ENCODE measurements at regions not wholly inside any gene's neighbourhood (a gene's known extent, or its start where the extent isn't known, plus 50 kb on each side); places are given as distances from the start of the nearest gene placed in this dataset.

DNA sequence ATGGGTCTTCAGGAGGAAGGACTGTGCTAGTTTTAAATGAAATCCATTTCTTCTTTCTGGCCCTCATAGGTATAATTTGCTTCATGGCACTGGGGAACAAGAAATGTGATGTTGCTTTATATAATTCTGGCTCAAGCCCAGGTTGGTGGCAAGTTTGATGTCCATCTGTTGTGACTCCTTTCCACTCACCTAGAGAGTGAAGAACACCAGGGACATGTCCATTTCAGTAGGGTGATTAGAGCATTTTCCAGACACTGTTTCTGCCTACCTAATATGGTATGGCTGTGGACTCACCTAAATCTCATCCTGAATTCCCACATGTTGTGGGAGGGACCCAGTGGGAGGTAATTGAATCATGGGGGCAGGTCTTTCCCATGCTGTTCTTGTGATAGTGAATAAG is 278.1 kb downstream of the LMX1A start:
- no peak overlapping the region for H3K9ac ChIP-seq (ENCODE audit: insufficient read depth, low read depth, low read length)
- H3K4me3 ChIP-seq (replicated peaks in 1 of 3; ENCODE audit: insufficient read depth in 1 of 3, low read depth in 2 of 3, low read length in 3 of 3), result no peak overlapping the region
- H3K36me3 ChIP-seq (replicated peaks in 1 of 2; ENCODE audit: control insufficient read depth in 1 of 2, insufficient read depth in 2 of 2, low read length in 2 of 2), result no peaks in the 10 kb centered on the region
- no peaks in the 10 kb centered on the region; a peak in 1 of 5 replicates for H3K27me3 ChIP-seq (ENCODE audit: control insufficient read depth in 1 of 2, insufficient read depth in 2 of 2, low read length in 2 of 2)
- ATAC-seq (no peak), DNase-seq (ENCODE audit: low spot score) (no peak), FAIRE-seq (no peak)
- no peak overlapping the region for H2AFZ ChIP-seq (ENCODE audit: low read length)
- H3K79me2 ChIP-seq (ENCODE audit: insufficient read depth, low read length), result no peaks in the 10 kb centered on the region
- TF ChIP-seq, protein P1, sequence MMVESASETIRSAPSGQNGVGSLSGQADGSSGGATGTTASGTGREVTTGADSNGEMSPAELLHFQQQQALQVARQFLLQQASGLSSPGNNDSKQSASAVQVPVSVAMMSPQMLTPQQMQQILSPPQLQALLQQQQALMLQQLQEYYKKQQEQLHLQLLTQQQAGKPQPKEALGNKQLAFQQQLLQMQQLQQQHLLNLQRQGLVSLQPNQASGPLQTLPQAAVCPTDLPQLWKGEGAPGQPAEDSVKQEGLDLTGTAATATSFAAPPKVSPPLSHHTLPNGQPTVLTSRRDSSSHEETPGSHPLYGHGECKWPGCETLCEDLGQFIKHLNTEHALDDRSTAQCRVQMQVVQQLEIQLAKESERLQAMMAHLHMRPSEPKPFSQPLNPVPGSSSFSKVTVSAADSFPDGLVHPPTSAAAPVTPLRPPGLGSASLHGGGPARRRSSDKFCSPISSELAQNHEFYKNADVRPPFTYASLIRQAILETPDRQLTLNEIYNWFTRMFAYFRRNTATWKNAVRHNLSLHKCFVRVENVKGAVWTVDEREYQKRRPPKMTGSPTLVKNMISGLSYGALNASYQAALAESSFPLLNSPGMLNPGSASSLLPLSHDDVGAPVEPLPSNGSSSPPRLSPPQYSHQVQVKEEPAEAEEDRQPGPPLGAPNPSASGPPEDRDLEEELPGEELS (CRISPR knock-in tag; IDR thresholded peaks at IDR 0.05), result no peak
- TF ChIP-seq PAXIP1 (CRISPR knock-in tag; conservative IDR thresholded peaks at IDR 0.05) (no peak), SATB2 (CRISPR knock-in tag; IDR thresholded peaks at IDR 0.05) (no peak), ZNF30 (CRISPR knock-in tag; IDR thresholded peaks at IDR 0.05) (no peak), ARNTL (CRISPR knock-in tag; IDR thresholded peaks at IDR 0.05) (no peak), HDAC1 (CRISPR knock-in tag; IDR thresholded peaks at IDR 0.05) (no peak), ATF7-NPFF (CRISPR knock-in tag; IDR thresholded peaks at IDR 0.05; ENCODE audit: low read depth) (no peak), PTBP1 (IDR thresholded peaks at IDR 0.05; ENCODE audit: low read depth, low read length, poor library complexity, severe bottlenecking) (no peak), TEF (CRISPR knock-in tag; IDR thresholded peaks at IDR 0.05) (no peak)
- TF ChIP-seq, protein P2, sequence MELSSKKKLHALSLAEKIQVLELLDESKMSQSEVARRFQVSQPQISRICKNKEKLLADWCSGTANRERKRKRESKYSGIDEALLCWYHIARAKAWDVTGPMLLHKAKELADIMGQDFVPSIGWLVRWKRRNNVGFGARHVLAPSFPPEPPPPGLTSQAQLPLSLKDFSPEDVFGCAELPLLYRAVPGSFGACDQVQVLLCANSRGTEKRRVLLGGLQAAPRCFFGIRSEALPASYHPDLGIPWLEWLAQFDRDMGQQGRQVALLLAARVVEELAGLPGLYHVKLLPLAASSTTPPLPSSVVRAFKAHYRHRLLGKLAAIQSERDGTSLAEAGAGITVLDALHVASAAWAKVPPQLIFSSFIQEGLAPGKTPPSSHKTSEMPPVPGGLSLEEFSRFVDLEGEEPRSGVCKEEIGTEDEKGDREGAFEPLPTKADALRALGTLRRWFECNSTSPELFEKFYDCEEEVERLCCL (CRISPR knock-in tag; IDR thresholded peaks at IDR 0.05; ENCODE audit: borderline replicate concordance), result no peak
- TF ChIP-seq, protein P3, sequence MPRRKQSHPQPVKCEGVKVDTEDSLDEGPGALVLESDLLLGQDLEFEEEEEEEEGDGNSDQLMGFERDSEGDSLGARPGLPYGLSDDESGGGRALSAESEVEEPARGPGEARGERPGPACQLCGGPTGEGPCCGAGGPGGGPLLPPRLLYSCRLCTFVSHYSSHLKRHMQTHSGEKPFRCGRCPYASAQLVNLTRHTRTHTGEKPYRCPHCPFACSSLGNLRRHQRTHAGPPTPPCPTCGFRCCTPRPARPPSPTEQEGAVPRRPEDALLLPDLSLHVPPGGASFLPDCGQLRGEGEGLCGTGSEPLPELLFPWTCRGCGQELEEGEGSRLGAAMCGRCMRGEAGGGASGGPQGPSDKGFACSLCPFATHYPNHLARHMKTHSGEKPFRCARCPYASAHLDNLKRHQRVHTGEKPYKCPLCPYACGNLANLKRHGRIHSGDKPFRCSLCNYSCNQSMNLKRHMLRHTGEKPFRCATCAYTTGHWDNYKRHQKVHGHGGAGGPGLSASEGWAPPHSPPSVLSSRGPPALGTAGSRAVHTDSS (CRISPR knock-in tag; conservative IDR thresholded peaks at IDR 0.05), result no peak
- POLR2A ChIA-PET, result no interaction called here
- no peaks in the 10 kb centered on the region for H4K20me1 ChIP-seq (ENCODE audit: insufficient read depth, low read length)
- H3K9me3 ChIP-seq (ENCODE audit: low read length), result no peaks in the 10 kb centered on the region
- no peak overlapping the region for H3K27ac ChIP-seq (ENCODE audit: extremely low read length, insufficient read depth, low read length)
- CTCF ChIA-PET (ENCODE audit: low intra/inter-chr PET ratio, low total read pairs), result no interaction called here
- H3K4me1 ChIP-seq (ENCODE audit: insufficient read depth, low read length), result no peaks in the 10 kb centered on the region
- in situ Hi-C loops (cut with HindIII; ENCODE audit: extremely low pct_ligation_motif_present, low pct_unique_long_range_greater_than_20kb) (no loop called here), intact Hi-C loops (cut with micrococcal nuclease; ENCODE audit: unreplicated experiment) (no loop called here)
- BruUV-seq (replicated peaks), result no TSS peak
- H3K4me2 ChIP-seq (ENCODE audit: low read depth, low read length), result no peak overlapping the region
